Naive thymus-derived CD8-positive, alpha-beta T cell (primary cell): ENCODE measurements at regions not wholly inside any gene's neighbourhood (a gene's known extent, or its start where the extent isn't known, plus 50 kb on each side); places are given as distances from the start of the nearest gene placed in this dataset.
"Not testable (repeated sequence)": the region's sequence is repeated elsewhere in the genome, so short reads cannot be mapped to it uniquely, and the experiment has no call there.

Experiments used
- ATAC-seq, 2 donors: fragments of 150-1000 bp; cut with Tn5 transposase in 1 of 2; sonication (Bioruptor Pico), chemical (Tn5 transposase) in 1 of 2; 1 replicate in 1 of 2; 2 replicates in 1 of 2; pipeline ENCODE4 v1.10.0; 2021; ENCODE audit warnings: mild to moderate bottlenecking in 2 of 2, moderate library complexity in 2 of 2
- POLR2A ChIA-PET: fragments of 350-600 bp; sonication (Branson Sonifier 250); formaldehyde crosslinking; loops from one replicate; lab custom pipeline; 2021; ENCODE audit warnings: antibody characterized with exemption; lab: Charles Lee
- DNase-seq, 10 donors: peaks; one replicate each; pipeline versions ENCODE4 v3.0.0 to v3.0.0-alpha.2; 2020 to 2022
- H3K27ac Mint-ChIP-seq, 10 donors: one replicate each; pipeline ENCODE4 v1.8.0; 2020 to 2022; ENCODE audit warnings: mild to moderate bottlenecking in 10 of 10, mixed read lengths in 10 of 10, moderate library complexity in 4 of 10, inconsistent platforms in 1 of 10
- H3K27me3 Mint-ChIP-seq, 5 donors: one replicate each; pipeline ENCODE4 v1.8.0; 2021 to 2022; ENCODE audit warnings: mixed read lengths in 5 of 5
- H3K36me3 Mint-ChIP-seq, 3 donors: one replicate each; pipeline ENCODE4 v1.8.0; 2020 to 2022; ENCODE audit warnings: mixed read lengths in 3 of 3, mild to moderate bottlenecking in 2 of 3, inconsistent platforms in 1 of 3
- H3K4me1 Mint-ChIP-seq, 4 donors: one replicate each; pipeline ENCODE4 v1.8.0; 2021 to 2022; ENCODE audit warnings: mixed read lengths in 4 of 4
- H3K4me3 Mint-ChIP-seq, 10 donors: one replicate each; pipeline ENCODE4 v1.8.0; 2020 to 2022; ENCODE audit warnings: mild to moderate bottlenecking in 10 of 10, mixed read lengths in 10 of 10, moderate library complexity in 6 of 10, inconsistent platforms in 1 of 10
- H3K9me3 Mint-ChIP-seq, 9 donors: one replicate each; pipeline ENCODE4 v1.8.0; 2020 to 2022; ENCODE audit warnings: mixed read lengths in 9 of 9, mild to moderate bottlenecking in 3 of 9, inconsistent platforms in 1 of 9, moderate library complexity in 1 of 9

GRCh38 chr20:63145156-63145555, 70.8 kb downstream of the YTHDF1 start:
- ATAC-seq = no peak
- H3K36me3 Mint-ChIP-seq = peaks cover 4 to 13% (median 8%) of the 10 kb centered on the region in 3 donors
- peaks cover 6 to 21% (median 15%) of the 10 kb centered on the region in 9 donors for H3K9me3 Mint-ChIP-seq
- DNase-seq = no peak
- no peak overlapping the region for H3K4me3 Mint-ChIP-seq
- H3K27ac Mint-ChIP-seq = no peak overlapping the region
- POLR2A ChIA-PET = no interaction called here
- H3K27me3 Mint-ChIP-seq = peaks cover 18 to 56% (median 25%) of the 10 kb centered on the region in 5 donors
- no peaks in the 10 kb centered on the region for H3K4me1 Mint-ChIP-seq

- ATAC-seq (no peak), DNase-seq (no peak)
- POLR2A ChIA-PET = interaction anchor here (0.6 kb wide), 1 partner anchor 189 kb away, joined by 3 read pairs; no protein-coding TSS in a partner anchor
- Mint-ChIP-seq H3K36me3 (peaks cover 0 to 7% (median 4%) of the 10 kb centered on the region in 3 donors), H3K4me1 (no peaks in the 10 kb centered on the region), H3K27ac (no peak overlapping the region), H3K27me3 (peaks cover 4 to 53% (median 15%) of the 10 kb centered on the region in 5 donors), H3K4me3 (no peak overlapping the region), H3K9me3 (peaks cover under 1 to 8% (median 6%) of the 10 kb centered on the region in 9 donors)
Observed at GRCh38 chr20:63142933-63143332, 73.0 kb downstream of the YTHDF1 start.

- Mint-ChIP-seq H3K4me3 (no peak overlapping the region), H3K27ac (no peak overlapping the region), H3K9me3 (peaks cover 0 to under 1% (median 0%) of the 10 kb centered on the region in 9 donors), H3K36me3 (no peaks in the 10 kb centered on the region), H3K4me1 (no peaks in the 10 kb centered on the region), H3K27me3 (peaks cover under 1 to 53% (median 9%) of the 10 kb centered on the region in 5 donors)
- DNase-seq = no peak
- POLR2A ChIA-PET = no interaction called here
- ATAC-seq = no peak
Observed at GRCh38 chr20:63141531-63141930, 74.4 kb downstream of the YTHDF1 start.

GRCh38 chr20:63140514-63141433, 75.2 kb downstream of the YTHDF1 start:
- DNase-seq (no peak), ATAC-seq (no peak)
- H3K4me3 Mint-ChIP-seq = no peak overlapping the region
- no peaks in the 10 kb centered on the region for H3K36me3 Mint-ChIP-seq
- POLR2A ChIA-PET = interaction anchor here (0.6 kb wide), 1 partner anchor 820 kb away, joined by 3 read pairs; no protein-coding TSS in a partner anchor
- H3K27me3 Mint-ChIP-seq = peaks cover 0 to 52% (median 7%) of the 10 kb centered on the region in 5 donors
- H3K4me1 Mint-ChIP-seq = no peaks in the 10 kb centered on the region
- H3K9me3 Mint-ChIP-seq = no peaks in the 10 kb centered on the region
- no peak overlapping the region for H3K27ac Mint-ChIP-seq

GRCh38 chr20:63139837-63140236, 76.1 kb downstream of the YTHDF1 start:
- DNase-seq (no peak), ATAC-seq (no peak)
- H3K4me1 Mint-ChIP-seq = no peaks in the 10 kb centered on the region
- no peaks in the 10 kb centered on the region for H3K36me3 Mint-ChIP-seq
- H3K27me3 Mint-ChIP-seq = peaks cover 0 to 46% (median 3%) of the 10 kb centered on the region in 5 donors
- H3K4me3 Mint-ChIP-seq = no peak overlapping the region
- POLR2A ChIA-PET = interaction anchor here (0.6 kb wide), 1 partner anchor 819 kb away, joined by 3 read pairs; no protein-coding TSS in a partner anchor
- no peaks in the 10 kb centered on the region for H3K9me3 Mint-ChIP-seq
- H3K27ac Mint-ChIP-seq = no peak overlapping the region

GRCh38 chr20:63139356-63139755, 76.6 kb downstream of the YTHDF1 start:
- Mint-ChIP-seq H3K9me3 (no peaks in the 10 kb centered on the region), H3K27ac (no peak overlapping the region), H3K27me3 (peaks cover 0 to 46% (median 3%) of the 10 kb centered on the region in 5 donors), H3K4me1 (no peaks in the 10 kb centered on the region), H3K36me3 (no peaks in the 10 kb centered on the region), H3K4me3 (no peak overlapping the region)
- POLR2A ChIA-PET = no interaction called here
- ATAC-seq (no peak), DNase-seq (no peak)

- H3K27me3 Mint-ChIP-seq = peaks cover 0 to 46% (median 3%) of the 10 kb centered on the region in 5 donors
- DNase-seq = peak in 1 of 10 donors; percentile 10
- no peaks in the 10 kb centered on the region for H3K4me1 Mint-ChIP-seq
- no peak overlapping the region for H3K27ac Mint-ChIP-seq
- no peak for ATAC-seq
- H3K36me3 Mint-ChIP-seq = no peaks in the 10 kb centered on the region
- no peaks in the 10 kb centered on the region for H3K9me3 Mint-ChIP-seq
- H3K4me3 Mint-ChIP-seq = no peak overlapping the region
- POLR2A ChIA-PET = no interaction called here
Observed at GRCh38 chr20:63138855-63139341, 77.0 kb downstream of the YTHDF1 start.

GRCh38 chr20:63137851-63138415, 78.0 kb downstream of the YTHDF1 start:
- ATAC-seq = no peak
- no peaks in the 10 kb centered on the region for H3K4me1 Mint-ChIP-seq
- POLR2A ChIA-PET = no interaction called here
- DNase-seq = peak in 1 of 10 donors; percentile 56
- H3K9me3 Mint-ChIP-seq = no peaks in the 10 kb centered on the region
- peak overlapping the region in 1 of 10 donors; percentile 4 for H3K27ac Mint-ChIP-seq
- peaks cover 0 to 46% (median under 1%) of the 10 kb centered on the region in 5 donors for H3K27me3 Mint-ChIP-seq
- no peaks in the 10 kb centered on the region for H3K36me3 Mint-ChIP-seq
- H3K4me3 Mint-ChIP-seq = no peak overlapping the region

GRCh38 chr20:63136296-63136695, 79.6 kb downstream of the YTHDF1 start:
- H3K9me3 Mint-ChIP-seq = no peaks in the 10 kb centered on the region
- DNase-seq (peak in 1 of 10 donors; percentile 8), ATAC-seq (no peak)
- no peak overlapping the region for H3K27ac Mint-ChIP-seq
- POLR2A ChIA-PET = no interaction called here
- H3K4me3 Mint-ChIP-seq = no peak overlapping the region
- H3K36me3 Mint-ChIP-seq = no peaks in the 10 kb centered on the region
- peaks cover 0 to 49% (median 4%) of the 10 kb centered on the region in 5 donors for H3K27me3 Mint-ChIP-seq
- no peaks in the 10 kb centered on the region for H3K4me1 Mint-ChIP-seq

GRCh38 chr20:63135411-63135810, 80.5 kb downstream of the YTHDF1 start:
- Mint-ChIP-seq H3K4me1 (no peaks in the 10 kb centered on the region), H3K4me3 (no peak overlapping the region), H3K27me3 (peaks cover 1 to 44% (median 4%) of the 10 kb centered on the region in 5 donors), H3K9me3 (no peaks in the 10 kb centered on the region), H3K36me3 (no peaks in the 10 kb centered on the region), H3K27ac (no peak overlapping the region)
- peak in 3 of 10 donors; percentile 11 to 24 (median 22) for DNase-seq
- POLR2A ChIA-PET = no interaction called here
- ATAC-seq = peak in 1 of 2 donors; percentile 12

GRCh38 chr20:63134711-63135361, 81.1 kb downstream of the YTHDF1 start:
- H3K27me3 Mint-ChIP-seq = peaks cover 3 to 44% (median 4%) of the 10 kb centered on the region in 5 donors
- H3K4me1 Mint-ChIP-seq, POLR2A ChIA-PET, H3K4me3 Mint-ChIP-seq, H3K9me3 Mint-ChIP-seq, H3K36me3 Mint-ChIP-seq, H3K27ac Mint-ChIP-seq: not testable (repeated sequence)
- ATAC-seq = peak in 1 of 2 donors; percentile 29
- DNase-seq = peak in 2 of 10 donors; percentile 2 to 4

- H3K27ac Mint-ChIP-seq = no peak overlapping the region
- H3K4me3 Mint-ChIP-seq = no peak overlapping the region
- H3K4me1 Mint-ChIP-seq = peaks cover 0 to 2% (median 0%) of the 10 kb centered on the region in 4 donors
- POLR2A ChIA-PET = no interaction called here
- no peaks in the 10 kb centered on the region for H3K9me3 Mint-ChIP-seq
- ATAC-seq = peak in 1 of 2 donors; percentile 33
- no peaks in the 10 kb centered on the region for H3K36me3 Mint-ChIP-seq
- peak in 2 of 10 donors; percentile 3 to 36 for DNase-seq
- H3K27me3 Mint-ChIP-seq = peaks cover 3 to 40% (median 6%) of the 10 kb centered on the region in 5 donors
Observed at GRCh38 chr20:63134201-63134612, 81.7 kb downstream of the YTHDF1 start.
